RWPE1 (cell line): ENCODE measurements at regions not wholly inside any gene's neighbourhood (a gene's known extent, or its start where the extent isn't known, plus 50 kb on each side); places are given as distances from the start of the nearest gene placed in this dataset.

ENCODE experiments used
- CTCF ChIA-PET: fragments of 350-600 bp; sonication (Branson Sonifier 250); formaldehyde crosslinking; extraction: SDS; loops from one replicate; lab custom pipeline; 2021; lab: Yijun Ruan, JAX
- POLR2A ChIA-PET: fragments of 400-600 bp; formaldehyde crosslinking; extraction: SDS; loops from one replicate; lab custom pipeline; 2020; ENCODE audit warnings: antibody characterized with exemption; ENCODE audit not compliant: low non-redundant PET; lab: Yijun Ruan, JAX
- DNase-seq: peaks from one replicate; pipeline ENCODE4 v3.0.0; 2012; ENCODE audit warnings: low spot score
- H3K27ac ChIP-seq: fragments of 450-650 bp; 2 replicates; pipeline ENCODE4 v1.5.1; 2017
- CTCF ChIP-seq: fragments of 450-650 bp; conservative IDR thresholded peaks from 2 replicates; pipeline ENCODE4 v1.5.1; 2017; ENCODE audit warnings: low read depth, mild to moderate bottlenecking

DNA sequence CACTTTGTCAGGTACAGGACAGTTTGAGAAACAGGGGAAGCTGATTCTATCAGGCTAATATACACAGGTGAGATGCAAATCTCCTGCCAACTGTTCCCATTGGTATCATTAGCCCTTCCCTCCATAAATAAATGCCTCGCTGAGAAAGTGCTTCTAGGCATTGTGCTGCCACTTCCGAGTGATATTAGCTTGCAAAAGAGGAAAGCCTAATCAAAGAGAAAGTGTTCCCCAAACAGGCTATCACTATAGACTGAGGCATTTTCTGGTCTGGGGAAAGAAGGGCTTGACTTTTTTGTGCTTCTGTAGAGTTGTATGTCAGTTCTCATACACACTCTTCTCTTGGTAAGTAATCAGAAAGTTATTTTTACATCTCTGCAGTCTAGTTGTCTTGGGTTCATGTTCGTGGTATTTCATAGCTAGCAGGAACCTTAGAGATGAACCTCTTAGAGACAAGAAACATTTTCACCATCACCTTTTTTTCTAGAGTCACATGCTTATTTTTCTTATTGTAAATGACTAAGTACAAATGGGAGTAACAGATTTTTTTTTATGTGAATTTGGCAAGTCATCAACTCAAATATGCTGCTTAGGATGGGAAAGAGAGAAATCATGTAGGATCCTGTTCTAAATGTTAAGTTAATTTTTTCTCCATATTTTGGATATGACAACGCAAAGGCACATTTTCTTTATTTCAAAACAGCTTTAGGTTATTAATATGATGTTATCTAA is 1009.8 kb downstream of the ADGRL3 start:
- CTCF ChIA-PET = no interaction called here
- no peak for DNase-seq

DNA sequence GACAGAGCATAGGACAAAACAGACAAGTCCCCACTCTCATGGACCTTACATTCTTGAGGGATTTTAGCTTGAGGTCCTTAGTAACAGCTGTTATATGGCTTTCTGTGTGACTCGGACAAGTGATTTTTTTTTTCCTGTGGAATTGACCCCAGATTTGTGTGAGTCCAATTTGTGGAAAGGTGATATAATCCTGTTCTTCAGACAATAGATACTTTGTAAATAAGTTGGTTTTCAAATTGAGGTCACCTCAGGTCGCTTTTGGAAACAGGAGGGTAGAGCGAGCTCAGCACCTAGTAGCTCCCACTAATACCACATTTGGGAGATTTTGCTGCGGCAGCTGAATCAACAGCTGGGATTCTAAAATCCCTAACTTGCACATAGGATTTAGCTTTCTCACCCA is 1008.8 kb downstream of the ADGRL3 start:
- H3K27ac ChIP-seq = no peak overlapping the region
- ChIA-PET CTCF (no interaction called here), POLR2A (no interaction called here)
- DNase-seq = no peak
- no peak for TF ChIP-seq CTCF

More for the DNA sequence above, 1009.8 kb downstream of the ADGRL3 start:
- H3K27ac ChIP-seq = no peak overlapping the region
- POLR2A ChIA-PET = no interaction called here
- TF ChIP-seq CTCF = no peak

DNA sequence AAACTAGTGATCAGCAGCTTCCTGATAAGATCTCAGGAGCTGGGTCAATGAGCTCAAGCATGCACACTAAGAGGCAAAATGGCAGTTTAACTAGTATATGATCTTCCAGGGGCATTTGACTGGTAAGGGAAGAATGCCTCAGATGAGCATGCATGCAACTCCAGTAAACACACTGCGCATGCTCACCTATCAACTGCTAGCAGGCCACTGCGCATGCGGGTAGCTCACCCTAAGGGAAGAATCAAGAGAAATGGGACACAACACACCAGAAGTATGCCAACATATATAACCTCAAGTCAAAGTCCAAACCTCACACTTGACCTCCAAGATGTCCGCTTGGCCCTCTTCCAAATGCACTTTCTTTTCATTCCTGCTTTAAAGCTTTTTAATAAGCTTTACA is 1004.0 kb downstream of the ADGRL3 start:
- TF ChIP-seq CTCF = no peak
- no peak for DNase-seq
- CTCF ChIA-PET = no interaction called here
- POLR2A ChIA-PET = no interaction called here
- no peak overlapping the region for H3K27ac ChIP-seq

DNA sequence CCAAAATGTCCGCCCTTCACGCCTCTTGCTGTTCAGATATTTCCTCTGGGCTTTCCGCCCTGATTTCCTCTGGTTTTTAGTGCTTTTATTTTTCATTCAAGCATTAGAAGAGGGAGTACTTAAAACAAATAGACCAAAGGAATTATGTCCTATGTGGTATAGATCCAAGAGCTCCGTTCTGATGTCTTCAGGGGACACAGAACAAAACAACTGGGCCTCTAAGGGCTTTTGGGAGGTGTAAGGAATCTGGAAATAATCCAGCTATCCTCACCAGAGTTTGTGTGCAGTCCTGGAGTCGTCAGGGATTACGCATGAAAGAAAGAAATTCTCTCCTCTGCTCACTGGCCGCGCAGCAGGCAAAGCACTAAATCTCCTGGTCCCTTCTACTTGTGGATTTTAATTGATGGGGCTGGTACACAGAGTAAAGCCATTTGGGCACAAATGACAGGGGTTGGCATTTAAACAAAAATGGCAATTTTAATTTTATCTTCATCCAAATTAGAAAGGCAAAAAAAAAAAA is 999.2 kb downstream of the ADGRL3 start:
- no peak overlapping the region for H3K27ac ChIP-seq
- DNase-seq = no peak
- no peak for TF ChIP-seq CTCF
- ChIA-PET CTCF (interaction anchor here (0.6 kb wide), 1 partner anchor 214 kb away, joined by 4 read pairs; no protein-coding TSS in a partner anchor), POLR2A (no interaction called here)

GRCh38 chr4:62196338-62196737 is 996.2 kb downstream of the ADGRL3 start:
- DNase-seq = no peak
- no peak overlapping the region for H3K27ac ChIP-seq
- POLR2A ChIA-PET = no interaction called here
- TF ChIP-seq CTCF = no peak
- CTCF ChIA-PET = interaction anchor here (0.6 kb wide), 1 partner anchor 211 kb away, joined by 3 read pairs; no protein-coding TSS in a partner anchor

- no peak for TF ChIP-seq CTCF
- POLR2A ChIA-PET = no interaction called here
- DNase-seq = no peak
- no peak overlapping the region for H3K27ac ChIP-seq
- CTCF ChIA-PET = no interaction called here
Observed at GRCh38 chr4:62194342-62194741, 994.2 kb downstream of the ADGRL3 start.
